Neural progenitor cell (in vitro differentiated cells): ENCODE measurements at regions not wholly inside any gene's neighbourhood (a gene's known extent, or its start where the extent isn't known, plus 50 kb on each side); places are given as distances from the start of the nearest gene placed in this dataset.

Experiments
- DNase-seq: peaks from one replicate; pipeline ENCODE4 v3.0.0-alpha.2; 2016; ENCODE audit warnings: low spot score
- H2AFZ ChIP-seq: fragments of 200-600 bp; sonication (generic); replicated peaks from 2 replicates; pipeline ENCODE4 v1.6.1; 2016; ENCODE audit warnings: antibody characterized with exemption
- H3F3A ChIP-seq: fragments of 200-600 bp; sonication (generic); 2 replicates; pipeline ENCODE4 v1.6.1; 2016; ENCODE audit warnings: antibody characterized with exemption, low read depth
- H3K27ac ChIP-seq: fragments of 200-600 bp; sonication (generic); 2 replicates; pipeline ENCODE4 v1.5.1; 2016; ENCODE audit warnings: mild to moderate bottlenecking
- H3K27me3 ChIP-seq: fragments of 200-600 bp; sonication (generic); 2 replicates; pipeline ENCODE4 v1.6.1; 2016; ENCODE audit warnings: mild to moderate bottlenecking, moderate library complexity
- H3K36me3 ChIP-seq: fragments of 200-600 bp; sonication (generic); 2 replicates; pipeline ENCODE4 v1.5.1; 2016
- H3K4me1 ChIP-seq: fragments of 200-600 bp; sonication (generic); 2 replicates; pipeline ENCODE4 v1.6.1; 2016; ENCODE audit warnings: mixed run types
- H3K4me2 ChIP-seq: fragments of 200-600 bp; sonication (generic); 2 replicates; pipeline ENCODE4 v1.6.1; 2016
- H3K4me3 ChIP-seq: fragments of 200-600 bp; sonication (generic); 2 replicates; pipeline ENCODE4 v1.5.1; 2016
- H3K79me2 ChIP-seq: fragments of 200-600 bp; sonication (generic); 2 replicates; pipeline ENCODE4 v1.6.1; 2016; ENCODE audit warnings: low read depth
- H3K9ac ChIP-seq: fragments of 200-600 bp; sonication (generic); 2 replicates; pipeline ENCODE4 v1.6.1; 2016
- H3K9me3 ChIP-seq: fragments of 200-600 bp; sonication (generic); 2 replicates; pipeline ENCODE4 v1.5.1; 2016; ENCODE audit warnings: low read depth
- H4K20me1 ChIP-seq: fragments of 200-600 bp; sonication (generic); 2 replicates; pipeline ENCODE4 v1.6.1; 2016; ENCODE audit warnings: low read depth
- H3K27ac Mint-ChIP-seq: 3 replicates; pipeline ENCODE4 v1.8.0; 2021; ENCODE audit warnings: mixed read lengths
- H3K27me3 Mint-ChIP-seq: 2 replicates; pipeline ENCODE4 v1.8.0; 2022; ENCODE audit warnings: low read depth, mild to moderate bottlenecking, inconsistent platforms, moderate library complexity, mixed read lengths; ENCODE audit not compliant: insufficient read depth
- H3K36me3 Mint-ChIP-seq: 3 replicates; pipeline ENCODE4 v1.8.0; 2021; ENCODE audit warnings: mixed read lengths
- H3K4me1 Mint-ChIP-seq: 3 replicates; pipeline ENCODE4 v1.8.0; 2021; ENCODE audit warnings: mixed read lengths
- H3K4me3 Mint-ChIP-seq: 3 replicates; pipeline ENCODE4 v1.8.0; 2021; ENCODE audit warnings: mild to moderate bottlenecking, moderate library complexity, mixed read lengths
- H3K9me3 Mint-ChIP-seq: 3 replicates; pipeline ENCODE4 v1.8.0; 2020; ENCODE audit warnings: mixed read lengths
- CTCF ChIP-seq: fragments of 200-600 bp; sonication (generic); IDR thresholded peaks from 2 replicates; pipeline ENCODE4 v1.5.1; 2017; ENCODE audit warnings: antibody characterized with exemption, mild to moderate bottlenecking
- EZH2 ChIP-seq: fragments of 200-600 bp; sonication (generic); IDR thresholded peaks from 2 replicates; pipeline ENCODE4 v1.6.1; 2017; ENCODE audit warnings: antibody characterized with exemption, mild to moderate bottlenecking, moderate library complexity
- EZH2phosphoT487 ChIP-seq: fragments of 200-600 bp; sonication (generic); IDR thresholded peaks from 2 replicates; pipeline ENCODE4 v1.6.1; 2017; ENCODE audit warnings: antibody characterized with exemption

- Mint-ChIP-seq H3K36me3 (no peaks in the 10 kb centered on the region), H3K27ac (no peak overlapping the region), H3K4me3 (no peak overlapping the region), H3K4me1 (peaks cover 8% of the 10 kb centered on the region), H3K9me3 (no peaks in the 10 kb centered on the region), H3K27me3 (no peaks in the 10 kb centered on the region)
- H3K79me2 ChIP-seq, result no peaks in the 10 kb centered on the region
- no peak overlapping the region for H2AFZ ChIP-seq
- H3K9me3 ChIP-seq, result no peaks in the 10 kb centered on the region
- H3F3A ChIP-seq, result no peaks in the 10 kb centered on the region
- no peaks in the 10 kb centered on the region for H3K36me3 ChIP-seq
- no peak overlapping the region for H3K4me3 ChIP-seq
- TF ChIP-seq CTCF, result no peak
- TF ChIP-seq EZH2, result no peak
- no peak for TF ChIP-seq EZH2phosphoT487
- no peak for DNase-seq
- no peak overlapping the region for H3K9ac ChIP-seq
- no peak overlapping the region for H3K27ac ChIP-seq
- H3K27me3 ChIP-seq, result no peaks in the 10 kb centered on the region
- H4K20me1 ChIP-seq, result no peaks in the 10 kb centered on the region
- no peaks in the 10 kb centered on the region for H3K4me1 ChIP-seq
- H3K4me2 ChIP-seq, result no peak overlapping the region
These were observed 406.2 kb downstream of the PLOD2 start for GRCh38 chr3:145754605-145755289.

- peaks cover under 1% of the 10 kb centered on the region for H3K4me1 Mint-ChIP-seq
- no peaks in the 10 kb centered on the region for H3K9me3 ChIP-seq
- H3K4me2 ChIP-seq, result no peak overlapping the region
- no peaks in the 10 kb centered on the region for H3K36me3 ChIP-seq
- no peaks in the 10 kb centered on the region for H4K20me1 ChIP-seq
- no peak overlapping the region for H3K27ac Mint-ChIP-seq
- no peaks in the 10 kb centered on the region for H3K79me2 ChIP-seq
- H3K9me3 Mint-ChIP-seq, result no peaks in the 10 kb centered on the region
- H3K4me3 ChIP-seq, result no peak overlapping the region
- TF ChIP-seq EZH2phosphoT487, result no peak
- TF ChIP-seq EZH2, result no peak
- no peak for TF ChIP-seq CTCF
- no peaks in the 10 kb centered on the region for H3K4me1 ChIP-seq
- H3K36me3 Mint-ChIP-seq, result no peaks in the 10 kb centered on the region
- no peak overlapping the region for H3K4me3 Mint-ChIP-seq
- no peaks in the 10 kb centered on the region for H3K27me3 ChIP-seq
- H3K27ac ChIP-seq, result no peak overlapping the region
- H3K27me3 Mint-ChIP-seq, result no peaks in the 10 kb centered on the region
- DNase-seq, result no peak
- H3F3A ChIP-seq, result no peaks in the 10 kb centered on the region
- no peak overlapping the region for H2AFZ ChIP-seq
- no peak overlapping the region for H3K9ac ChIP-seq
These were observed 400.9 kb downstream of the PLOD2 start for GRCh38 chr3:145760036-145760435.

GRCh38 chr3:145767909-145768308, 393.1 kb downstream of the PLOD2 start:
- peak; percentile 32 for TF ChIP-seq CTCF
- TF ChIP-seq EZH2, result no peak
- TF ChIP-seq EZH2phosphoT487, result no peak
- Histone ChIP-seq H3K79me2 (no peaks in the 10 kb centered on the region), H3F3A (no peaks in the 10 kb centered on the region), H3K9ac (no peak overlapping the region), H3K4me1 (no peaks in the 10 kb centered on the region), H3K9me3 (no peaks in the 10 kb centered on the region), H2AFZ (no peak overlapping the region), H3K36me3 (no peaks in the 10 kb centered on the region), H3K4me2 (no peak overlapping the region), H4K20me1 (no peaks in the 10 kb centered on the region), H3K4me3 (no peak overlapping the region), H3K27me3 (no peaks in the 10 kb centered on the region), H3K27ac (no peak overlapping the region)
- H3K9me3 Mint-ChIP-seq, result peaks cover 4% of the 10 kb centered on the region
- H3K4me1 Mint-ChIP-seq, result no peaks in the 10 kb centered on the region
- no peak overlapping the region for H3K4me3 Mint-ChIP-seq
- H3K27me3 Mint-ChIP-seq, result no peaks in the 10 kb centered on the region
- H3K36me3 Mint-ChIP-seq, result no peaks in the 10 kb centered on the region
- no peak overlapping the region for H3K27ac Mint-ChIP-seq
- no peak for DNase-seq
